HL-60 (cell line): ENCODE measurements at regions not wholly inside any gene's neighbourhood (a gene's known extent, or its start where the extent isn't known, plus 50 kb on each side); places are given as distances from the start of the nearest gene placed in this dataset.

ENCODE experiments used
- DNase-seq, 2 experiments: peaks; one replicate each; pipeline ENCODE4 v3.0.0-alpha.2; 2010 to 2020; ENCODE audit warnings: low read depth in 1 of 2, low spot score in 1 of 2
- H3K27ac ChIP-seq: fragments of 250-450 bp; sonication (Bioruptor Pico); replicated peaks from 2 replicates; pipeline ENCODE4 v1.5.1; 2020; ENCODE audit warnings: mild to moderate bottlenecking, moderate library complexity
- H3K27me3 ChIP-seq: fragments of 250-450 bp; sonication (Bioruptor Pico); 2 replicates; pipeline ENCODE4 v1.5.1; 2021; ENCODE audit warnings: mild to moderate bottlenecking, moderate library complexity; ENCODE audit not compliant: insufficient read depth, poor library complexity, severe bottlenecking
- H3K4me3 ChIP-seq: replicated peaks from 2 replicates; pipeline ENCODE4 v1.5.1; 2011; ENCODE audit warnings: mild to moderate bottlenecking, control low read depth, low read length; ENCODE audit not compliant: insufficient read depth
- GABPA ChIP-seq: IDR thresholded peaks from 2 replicates; pipeline ENCODE4 v1.6.1; 2012; ENCODE audit warnings: low read depth
- POLR2AphosphoS5 ChIP-seq: IDR thresholded peaks from 2 replicates; pipeline ENCODE4 v1.6.1; 2012; ENCODE audit warnings: low read depth
- REST ChIP-seq: IDR thresholded peaks from 2 replicates; pipeline ENCODE4 v1.6.1; 2012; ENCODE audit warnings: low read depth; ENCODE audit not compliant: insufficient replicate concordance
- SPI1 ChIP-seq: IDR thresholded peaks from 2 replicates; pipeline ENCODE4 v1.6.1; 2012; ENCODE audit warnings: low read depth, mild to moderate bottlenecking, borderline replicate concordance
- TF ChIP-seq, protein P1 (sequence below): IDR thresholded peaks from one replicate; pipeline ENCODE4 v1.5.1; 2011; ENCODE audit warnings: low read length, control low read depth, inconsistent platforms; ENCODE audit not compliant: insufficient read depth

DNA sequence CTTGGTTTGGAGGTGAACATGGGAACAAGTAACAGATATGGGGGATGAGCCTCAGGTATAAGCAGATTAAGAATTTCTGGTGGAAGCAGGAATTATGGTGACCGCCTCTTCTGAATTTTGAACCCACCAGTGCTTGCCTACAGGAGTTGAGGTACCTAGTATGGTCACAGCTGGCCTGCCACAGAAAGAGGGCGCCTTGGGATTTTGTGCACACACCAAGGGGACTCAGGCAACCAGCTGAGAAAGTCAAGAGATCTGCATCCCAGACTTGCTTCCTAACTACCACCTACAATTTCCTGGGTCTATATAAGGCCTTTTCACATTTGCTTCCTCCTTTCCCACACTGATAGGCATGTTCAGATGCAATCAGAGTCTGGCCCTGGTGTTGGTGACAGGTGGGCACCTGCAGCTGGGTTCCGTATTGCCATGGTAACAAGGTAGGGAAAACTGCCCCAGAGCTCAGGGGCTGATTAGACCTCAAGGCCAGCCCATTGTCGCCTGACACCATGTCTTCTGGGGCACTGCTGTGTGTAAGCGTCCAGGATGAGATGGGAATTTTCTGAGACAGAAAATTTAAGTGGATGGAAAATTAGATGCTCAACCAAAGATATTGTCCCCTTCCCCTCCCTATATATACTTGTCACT lies 75.9 kb upstream of the RASGRF1 start:
- DNase-seq, result no peak
- Histone ChIP-seq H3K4me3 (no peak overlapping the region), H3K27me3 (no peaks in the 10 kb centered on the region), H3K27ac (no peak overlapping the region)
- TF ChIP-seq POLR2AphosphoS5 (no peak), SPI1 (no peak), REST (no peak), GABPA (no peak)
- TF ChIP-seq, protein P1, sequence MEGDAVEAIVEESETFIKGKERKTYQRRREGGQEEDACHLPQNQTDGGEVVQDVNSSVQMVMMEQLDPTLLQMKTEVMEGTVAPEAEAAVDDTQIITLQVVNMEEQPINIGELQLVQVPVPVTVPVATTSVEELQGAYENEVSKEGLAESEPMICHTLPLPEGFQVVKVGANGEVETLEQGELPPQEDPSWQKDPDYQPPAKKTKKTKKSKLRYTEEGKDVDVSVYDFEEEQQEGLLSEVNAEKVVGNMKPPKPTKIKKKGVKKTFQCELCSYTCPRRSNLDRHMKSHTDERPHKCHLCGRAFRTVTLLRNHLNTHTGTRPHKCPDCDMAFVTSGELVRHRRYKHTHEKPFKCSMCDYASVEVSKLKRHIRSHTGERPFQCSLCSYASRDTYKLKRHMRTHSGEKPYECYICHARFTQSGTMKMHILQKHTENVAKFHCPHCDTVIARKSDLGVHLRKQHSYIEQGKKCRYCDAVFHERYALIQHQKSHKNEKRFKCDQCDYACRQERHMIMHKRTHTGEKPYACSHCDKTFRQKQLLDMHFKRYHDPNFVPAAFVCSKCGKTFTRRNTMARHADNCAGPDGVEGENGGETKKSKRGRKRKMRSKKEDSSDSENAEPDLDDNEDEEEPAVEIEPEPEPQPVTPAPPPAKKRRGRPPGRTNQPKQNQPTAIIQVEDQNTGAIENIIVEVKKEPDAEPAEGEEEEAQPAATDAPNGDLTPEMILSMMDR, result no peak

DNA sequence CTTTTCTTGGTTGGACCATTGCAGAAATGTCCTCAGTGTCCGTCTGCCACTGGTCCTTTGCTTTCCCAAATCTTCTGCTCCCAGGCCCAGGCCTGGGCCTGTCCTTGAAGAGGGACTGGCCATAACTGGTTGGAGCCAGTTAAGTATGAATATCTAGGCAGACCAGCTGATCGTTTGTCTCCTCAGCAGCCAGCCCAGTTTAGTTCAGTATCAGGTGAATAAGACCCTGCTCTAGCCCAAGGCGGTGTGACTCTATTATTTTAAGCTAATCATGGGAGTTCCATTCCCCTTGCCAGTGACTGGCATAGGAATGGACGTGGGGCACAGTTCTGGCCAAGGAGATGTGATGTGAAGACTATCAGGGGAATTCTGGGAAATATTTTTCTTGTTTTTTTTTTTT lies 73.9 kb upstream of the RASGRF1 start:
- H3K27ac ChIP-seq, result no peak overlapping the region
- H3K27me3 ChIP-seq, result no peaks in the 10 kb centered on the region
- H3K4me3 ChIP-seq, result no peak overlapping the region
- TF ChIP-seq SPI1 (no peak), POLR2AphosphoS5 (no peak), REST (no peak), GABPA (no peak)
- TF ChIP-seq, protein P1, result no peak
- DNase-seq, result no peak

- Histone ChIP-seq H3K27ac (no peak overlapping the region), H3K27me3 (no peaks in the 10 kb centered on the region), H3K4me3 (no peak overlapping the region)
- TF ChIP-seq SPI1 (no peak), GABPA (no peak), POLR2AphosphoS5 (no peak), REST (no peak)
- TF ChIP-seq, protein P1, result no peak
- no peak for DNase-seq
Observed at GRCh38 chr15:79164043-79164442, 73.5 kb upstream of the RASGRF1 start.
